CD4-positive, alpha-beta T cell treated with Interleukin-4 for 1 hour (primary cell): ENCODE measurements at regions not wholly inside any gene's neighbourhood (a gene's known extent, or its start where the extent isn't known, plus 50 kb on each side); places are given as distances from the start of the nearest gene placed in this dataset.
"Not testable (repeated sequence)": the region's sequence is repeated elsewhere in the genome, so short reads cannot be mapped to it uniquely, and the experiment has no call there.

Experiments used
- DNase-seq, 2 donors: peaks; one replicate each; pipeline ENCODE4 v3.0.0-alpha.2; 2020 to 2022

DNA sequence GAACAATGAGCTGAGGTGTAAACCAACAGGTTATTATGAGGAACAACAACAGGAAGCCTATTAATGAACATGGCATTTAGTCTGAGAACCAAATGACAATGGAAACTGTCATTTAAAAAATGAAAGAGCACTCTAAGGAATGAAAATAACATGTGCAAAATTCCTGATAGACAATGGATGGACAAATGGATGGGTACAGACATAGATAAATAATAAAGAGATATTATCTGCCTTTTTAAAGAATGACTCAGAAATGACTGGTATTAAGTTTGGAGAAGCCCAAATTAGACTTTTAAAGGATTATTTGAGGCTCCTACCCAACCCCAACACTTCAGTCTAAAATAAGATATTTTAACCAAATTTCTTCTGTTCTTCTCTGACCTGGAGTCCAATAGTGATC, 650.5 kb upstream of the ZNF385D start:
- DNase-seq, result no peak

DNA sequence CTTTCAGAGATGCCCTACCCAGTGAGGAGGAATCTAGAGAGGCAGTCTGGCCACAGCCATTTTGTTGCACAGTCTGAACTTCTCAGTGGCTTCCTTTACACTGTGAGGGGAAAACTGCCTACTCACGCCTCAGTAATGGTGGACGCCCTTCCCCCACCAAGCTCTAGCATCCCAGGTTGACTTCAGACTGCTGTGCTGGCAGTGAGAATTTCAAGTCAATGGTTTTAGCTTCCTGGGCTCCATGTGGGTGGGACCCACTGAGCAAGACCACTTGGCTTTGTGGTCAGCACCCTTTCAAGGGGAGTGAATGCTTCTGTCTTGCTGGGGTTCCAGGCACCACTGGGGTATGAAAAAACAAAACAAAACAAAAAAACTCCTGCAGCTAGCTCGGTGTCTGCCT, 663.2 kb upstream of the ZNF385D start:
- no peak for DNase-seq

DNA sequence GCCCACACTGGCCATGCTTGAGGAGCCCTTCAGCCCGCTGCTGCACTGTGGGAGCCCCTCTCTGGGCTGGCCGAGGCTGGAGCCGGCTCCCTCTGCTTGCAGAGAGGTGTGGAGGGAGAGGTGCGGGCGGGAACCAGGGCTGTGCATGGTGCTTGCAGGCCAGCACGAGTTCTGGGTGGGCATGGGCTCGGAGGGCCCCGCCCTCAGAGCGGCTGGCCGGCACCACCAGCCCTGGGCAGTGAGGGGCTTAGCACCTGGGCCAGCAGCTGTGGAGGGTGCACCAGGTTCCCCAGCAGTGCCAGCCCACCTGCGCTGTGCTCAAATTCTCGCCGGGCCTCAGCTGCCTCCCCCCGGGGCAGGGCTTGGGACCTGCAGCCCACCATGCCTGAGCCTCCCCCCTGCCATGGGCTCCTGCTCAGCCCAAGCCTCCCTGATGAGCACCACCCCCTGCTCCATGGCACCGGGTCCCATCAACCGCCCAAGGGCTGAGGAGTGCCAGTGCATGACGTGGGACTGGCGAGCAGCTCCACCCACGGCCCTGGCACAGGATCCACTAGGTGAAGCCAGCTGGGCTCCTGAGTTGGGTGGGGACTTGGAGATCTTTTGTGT, 665.9 kb upstream of the ZNF385D start:
- DNase-seq, result not testable (repeated sequence)

DNA sequence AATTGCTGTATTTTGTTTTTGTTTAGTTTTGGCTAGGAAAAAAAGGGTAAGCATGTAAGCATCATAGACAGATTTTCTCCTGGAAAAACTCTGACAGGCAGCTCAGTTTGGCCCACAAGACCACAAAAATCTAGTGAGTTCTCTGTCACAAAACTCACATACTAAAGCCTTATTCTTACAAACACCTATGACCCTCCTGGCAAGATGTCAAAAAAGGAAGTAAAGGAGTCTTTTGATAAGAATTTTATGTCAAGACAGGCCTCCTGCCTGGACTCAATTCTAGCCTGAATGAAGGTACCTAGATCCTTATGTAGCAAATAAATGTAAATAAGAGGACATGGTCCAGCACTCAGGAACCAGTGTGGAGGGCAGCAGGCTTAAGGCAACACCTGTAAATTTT, 668.3 kb upstream of the ZNF385D start:
- DNase-seq, result no peak

DNA sequence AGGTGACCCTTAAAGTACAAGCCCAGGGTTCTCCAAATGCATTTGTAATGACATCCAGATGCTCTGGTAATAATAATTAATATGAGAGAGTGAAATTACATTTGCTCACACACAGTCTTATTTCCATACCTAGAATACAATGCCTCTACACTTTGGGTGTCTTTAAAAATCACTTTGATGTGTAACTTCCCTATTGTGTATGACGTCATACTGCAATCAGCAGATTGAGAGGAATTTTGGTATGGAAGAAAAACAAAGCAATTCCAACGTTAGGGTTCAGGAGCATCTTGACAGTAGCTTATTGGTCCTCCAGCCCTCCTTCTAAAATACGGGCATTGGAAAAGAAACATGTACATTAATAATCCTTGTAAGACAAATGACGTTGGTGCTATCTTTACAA, 670.6 kb upstream of the ZNF385D start:
- DNase-seq, result no peak

DNA sequence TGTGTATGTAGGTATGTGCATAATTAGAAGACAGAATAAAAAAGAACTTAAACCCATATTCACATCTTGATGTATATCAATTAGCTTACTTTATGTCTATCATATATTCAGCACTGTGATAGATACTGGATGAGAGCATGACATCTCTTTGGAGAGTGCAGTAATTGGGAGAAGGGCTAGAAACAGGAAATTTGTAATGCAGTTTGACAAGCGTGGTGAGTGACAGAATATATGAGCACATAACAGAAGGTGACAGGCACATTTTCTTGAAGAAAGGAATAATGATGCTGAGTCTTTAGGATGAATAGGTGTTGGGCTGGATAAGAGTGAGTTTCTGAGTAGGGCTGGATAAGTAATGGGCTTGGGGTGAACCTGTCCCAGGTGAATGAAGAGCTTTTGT, 680.3 kb upstream of the ZNF385D start:
- DNase-seq, result no peak

DNA sequence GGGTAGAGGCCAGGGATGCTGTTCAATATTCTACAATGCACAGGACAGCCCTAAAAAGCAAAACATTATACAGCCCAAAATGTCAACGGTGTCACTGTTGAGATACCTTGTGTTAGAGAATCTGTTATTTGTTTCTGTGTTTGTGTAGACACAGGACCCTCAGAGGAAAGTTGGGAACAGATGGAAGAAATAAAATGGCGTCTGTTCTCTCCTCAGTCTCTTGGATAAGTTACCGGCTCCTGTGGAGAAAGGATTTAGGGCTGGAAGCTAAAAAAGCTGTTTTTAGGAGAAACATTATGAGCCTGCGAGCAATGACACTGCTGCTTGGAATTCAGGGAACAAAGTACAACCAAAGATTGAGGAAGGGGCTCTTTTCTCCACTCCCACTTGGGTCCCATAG, 688.6 kb upstream of the ZNF385D start:
- no peak for DNase-seq

DNA sequence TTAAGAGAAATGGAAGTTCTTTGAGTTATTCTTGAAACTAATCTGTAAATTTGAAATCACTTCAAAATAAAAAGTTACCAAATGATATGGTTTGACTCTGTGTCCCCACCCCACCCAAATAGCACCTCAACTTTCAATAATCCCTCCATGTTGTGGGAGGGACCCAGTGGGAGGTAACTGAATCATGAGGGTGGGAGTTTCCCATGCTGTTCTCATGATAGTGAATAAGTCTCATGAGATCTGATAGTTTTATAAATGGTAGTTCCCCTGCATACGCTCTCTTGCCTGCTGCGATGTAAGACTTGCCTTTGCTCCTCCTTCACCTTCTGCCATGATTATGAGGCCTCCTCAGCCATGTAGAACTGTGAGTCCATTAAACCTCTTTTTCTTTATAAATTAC, 690.7 kb upstream of the ZNF385D start:
- no peak for DNase-seq

DNA sequence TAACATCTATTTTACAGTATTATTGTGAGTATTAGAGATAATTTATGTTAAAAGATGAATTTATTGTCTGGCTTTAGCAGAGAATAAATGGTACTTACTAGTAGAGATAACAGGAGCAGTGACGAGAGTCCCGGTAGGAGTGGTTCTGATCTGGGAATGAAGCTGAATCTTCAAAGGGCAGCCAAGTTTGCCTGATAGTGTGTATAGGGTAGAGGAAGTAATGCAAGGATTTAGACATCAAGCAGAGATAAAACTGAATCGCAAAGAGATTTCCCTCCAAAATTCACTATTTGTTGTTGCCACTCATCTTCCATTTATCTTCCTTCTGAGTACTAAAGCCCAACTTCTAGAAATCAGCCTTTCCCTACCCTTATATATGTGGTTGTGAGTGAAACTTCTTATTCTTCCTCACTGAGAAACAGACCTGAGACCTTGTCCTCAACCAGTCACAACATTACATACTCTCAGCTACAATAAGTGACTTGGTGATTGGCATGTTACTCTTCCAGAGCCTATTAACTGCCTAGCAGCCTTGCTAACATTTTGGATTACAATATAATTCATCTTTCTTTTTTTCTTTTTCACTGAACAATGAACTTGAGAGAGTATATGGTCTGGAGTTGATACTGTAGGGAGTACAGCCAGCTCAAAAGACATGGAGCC, 692.7 kb upstream of the ZNF385D start:
- no peak for DNase-seq

DNA sequence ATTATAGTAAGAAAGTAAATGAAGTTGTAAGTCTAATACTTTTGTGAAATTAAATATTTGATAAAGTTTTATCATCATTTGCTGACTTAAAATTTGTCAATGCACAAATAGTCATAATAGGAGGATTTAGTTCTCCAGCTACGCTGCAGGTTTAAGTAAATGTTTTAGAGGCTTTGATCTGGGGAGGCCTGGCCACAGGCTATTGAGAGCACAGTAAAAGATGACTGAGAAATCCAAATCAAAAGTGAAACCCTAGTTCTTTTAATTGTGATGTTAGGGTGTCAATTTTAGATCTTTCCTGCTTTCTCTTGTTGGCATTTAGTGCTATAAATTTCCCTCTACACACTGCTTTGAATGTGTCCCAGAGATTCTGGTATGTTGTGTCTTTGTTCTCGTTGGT, 694.3 kb upstream of the ZNF385D start:
- DNase-seq, result not testable (repeated sequence)

DNA sequence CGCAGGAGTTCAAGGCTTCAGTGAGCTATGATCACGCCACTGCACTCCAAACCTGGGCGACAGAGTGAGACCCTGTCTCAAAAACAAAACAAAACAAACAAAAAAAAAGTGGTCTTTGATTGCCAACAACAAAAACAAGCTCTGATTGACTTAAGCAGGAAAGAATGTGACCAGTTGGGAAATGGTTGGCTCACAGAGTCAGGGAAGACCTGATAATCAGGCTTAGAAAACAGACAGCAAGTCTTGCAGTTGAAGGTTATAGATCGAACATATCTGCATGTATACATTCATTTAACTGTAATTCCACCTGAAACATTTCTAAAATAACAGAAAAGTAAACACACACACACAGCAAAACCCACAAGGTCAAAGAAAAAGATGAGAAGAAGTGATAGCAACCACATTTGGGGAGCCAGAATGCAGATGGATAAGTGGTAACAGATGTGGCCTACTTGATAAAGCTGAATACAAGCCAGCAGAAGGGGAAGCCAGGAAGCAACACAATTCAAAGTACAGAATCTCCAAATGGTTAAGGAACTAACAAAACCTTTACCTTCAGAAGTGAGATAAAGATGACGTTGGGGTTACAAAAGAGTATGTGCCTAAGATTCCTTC, 699.9 kb upstream of the ZNF385D start:
- no peak for DNase-seq

DNA sequence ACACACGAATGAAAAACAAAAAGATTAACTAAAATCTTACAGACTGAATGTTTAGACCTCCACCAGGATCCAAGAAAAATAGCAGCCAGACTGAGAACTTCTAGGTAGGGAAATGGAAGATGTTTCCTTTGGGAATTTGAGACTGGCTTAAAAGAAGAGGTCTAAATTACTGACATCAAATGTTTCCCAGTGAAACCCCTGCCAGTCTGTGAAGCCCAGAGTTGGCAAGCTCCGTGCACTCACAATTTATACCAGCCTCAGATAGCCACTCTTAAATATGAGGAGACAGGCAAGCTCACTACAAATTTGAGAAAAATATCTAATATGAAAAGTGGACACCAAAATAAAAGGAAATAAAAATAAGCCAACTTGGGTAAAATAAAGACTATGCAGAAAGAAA, 700.5 kb upstream of the ZNF385D start:
- no peak for DNase-seq

DNA sequence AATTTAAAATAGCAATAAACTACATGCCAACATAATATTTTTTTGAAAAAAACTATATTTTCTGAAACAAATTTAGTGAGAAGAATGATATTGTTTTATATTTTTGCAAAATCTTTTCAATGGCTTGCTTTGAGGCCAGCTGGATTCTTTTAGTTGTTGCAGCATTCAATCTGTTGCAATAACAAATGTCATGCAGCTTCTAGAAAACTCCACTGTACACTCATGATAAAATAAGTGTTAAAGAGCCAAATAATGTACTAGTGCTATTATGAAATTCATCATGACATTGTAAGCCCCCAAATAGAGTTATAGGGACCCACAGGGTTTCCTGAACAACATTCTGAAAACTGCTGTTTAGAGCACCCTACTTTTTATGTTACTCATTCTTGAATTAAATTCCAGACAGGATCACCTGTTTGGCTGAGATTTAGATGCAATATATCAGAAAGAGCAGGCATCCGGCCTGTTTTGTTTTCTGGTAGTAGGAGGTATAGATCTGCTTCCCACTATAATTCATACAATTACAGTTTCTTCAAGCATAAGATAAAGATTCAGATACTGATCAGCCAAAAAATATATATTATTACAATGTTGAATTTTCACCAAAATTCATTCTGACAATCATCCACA, 703.0 kb upstream of the ZNF385D start:
- DNase-seq, result no peak

DNA sequence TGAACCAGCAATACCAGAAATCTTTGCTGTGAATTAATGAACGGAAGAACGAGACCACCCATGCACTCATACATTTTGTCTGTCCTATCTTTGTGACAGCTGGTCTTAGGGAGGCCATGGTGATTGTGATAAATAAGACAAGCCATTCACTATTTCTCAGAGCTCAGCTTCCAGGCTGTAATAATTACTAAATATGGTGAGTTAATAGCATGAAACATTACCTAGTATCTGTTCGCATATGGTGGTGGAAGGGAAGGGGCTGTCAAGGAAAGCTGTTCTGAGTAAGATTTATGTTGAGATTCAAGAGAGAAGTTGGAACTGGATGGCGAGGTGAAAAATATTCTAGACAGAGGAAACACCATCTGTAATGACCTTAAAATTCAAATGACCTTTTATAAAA, 719.0 kb upstream of the ZNF385D start:
- DNase-seq, result no peak

DNA sequence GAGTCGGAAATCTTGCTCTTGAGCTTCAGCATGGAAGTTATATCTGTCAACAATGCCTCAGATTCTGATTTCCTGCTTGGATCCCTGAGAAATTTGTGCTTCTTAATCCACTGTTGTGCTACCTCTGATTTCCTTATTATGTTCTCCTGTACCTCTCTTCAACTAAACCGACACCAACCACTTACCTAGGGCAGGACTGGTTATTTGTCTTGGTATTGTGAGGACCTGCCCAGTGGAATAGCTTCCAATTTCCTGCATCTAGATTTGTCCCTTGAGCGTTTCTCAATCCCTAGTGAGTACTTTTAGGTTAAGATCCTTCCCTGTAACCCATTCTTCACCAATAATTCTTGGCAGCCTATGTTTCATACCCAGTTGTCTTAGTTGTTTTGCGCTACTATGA, 720.5 kb upstream of the ZNF385D start:
- DNase-seq, result no peak

DNA sequence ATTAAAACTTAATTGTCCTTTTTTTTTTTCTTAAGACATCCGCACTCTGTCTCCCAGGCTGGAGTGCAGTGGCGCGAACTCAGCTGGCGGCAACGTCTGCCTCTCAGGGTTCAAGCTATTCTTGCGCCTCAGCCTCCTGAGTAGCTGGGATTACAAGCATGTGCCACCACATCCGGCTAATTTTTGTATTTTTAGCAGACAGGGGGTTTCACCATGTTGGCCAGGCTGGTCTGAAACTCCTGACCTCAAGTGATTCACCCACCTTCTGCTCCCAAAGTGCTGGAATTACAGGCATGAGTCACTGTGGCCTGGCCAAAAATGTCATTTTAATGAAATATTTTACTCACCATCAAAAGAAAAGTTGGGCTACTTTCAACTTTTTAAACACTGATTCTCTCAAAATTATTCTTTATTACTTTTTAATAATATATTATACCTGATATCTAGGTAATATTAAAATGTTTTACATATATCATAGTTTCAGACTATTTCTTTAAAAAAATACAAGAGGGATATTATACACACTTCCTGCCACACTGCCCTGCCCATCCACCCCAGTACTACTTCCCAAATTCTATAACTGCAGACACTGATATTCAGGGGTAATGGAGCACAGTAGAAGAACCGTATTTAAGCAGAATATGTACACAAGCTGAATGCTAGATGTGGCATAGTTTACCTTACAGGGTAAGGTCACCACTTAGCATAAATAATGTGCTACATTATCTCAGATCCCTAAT, 723.9 kb upstream of the ZNF385D start:
- DNase-seq, result peak in 1 of 2 donors; percentile 11

DNA sequence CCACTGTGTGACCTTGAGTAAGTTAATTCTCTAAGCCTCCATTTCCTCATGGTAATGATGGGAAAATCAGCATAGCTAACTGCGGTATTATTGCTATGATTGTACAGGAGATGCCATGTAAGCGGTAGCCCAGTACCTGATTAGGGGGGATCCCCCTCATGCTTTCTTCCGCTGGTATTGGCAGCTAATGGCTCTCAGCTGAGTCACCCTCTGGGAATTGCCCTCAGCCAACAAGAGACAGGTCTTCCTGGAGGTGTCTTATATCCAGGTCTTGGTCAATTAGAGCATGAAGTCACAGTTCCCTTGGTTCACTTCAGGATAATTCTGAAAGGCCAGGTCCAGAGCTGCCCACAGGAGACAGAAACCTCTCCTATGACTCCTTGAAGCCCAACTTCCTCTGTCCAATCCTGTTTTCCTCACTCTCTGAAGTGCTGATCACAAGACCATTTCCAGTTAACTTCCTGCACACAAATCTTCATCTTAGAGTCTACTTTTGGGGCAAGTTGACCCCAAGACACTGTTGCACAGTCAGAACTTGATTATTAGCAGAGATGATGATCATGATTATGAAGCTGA, 724.7 kb upstream of the ZNF385D start:
- DNase-seq, result no peak

DNA sequence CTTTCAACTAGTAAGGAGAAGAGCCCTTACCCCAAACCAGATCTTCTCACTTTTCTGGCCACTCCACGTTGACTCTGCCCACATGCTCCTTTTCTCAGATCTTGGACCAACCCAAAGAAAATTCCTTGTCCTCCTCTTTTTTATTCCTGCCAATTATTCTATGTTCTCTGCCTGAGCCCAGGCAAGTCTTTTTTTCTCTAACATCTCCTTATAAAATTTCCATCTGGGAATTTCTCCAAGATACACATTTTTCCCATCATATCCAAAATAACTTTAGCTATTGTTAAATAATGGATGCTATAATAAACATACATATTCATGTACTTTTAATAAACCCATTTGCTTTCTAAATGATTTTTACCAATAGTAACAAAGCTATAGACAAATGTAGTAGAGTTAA, 726.0 kb upstream of the ZNF385D start:
- DNase-seq, result no peak

DNA sequence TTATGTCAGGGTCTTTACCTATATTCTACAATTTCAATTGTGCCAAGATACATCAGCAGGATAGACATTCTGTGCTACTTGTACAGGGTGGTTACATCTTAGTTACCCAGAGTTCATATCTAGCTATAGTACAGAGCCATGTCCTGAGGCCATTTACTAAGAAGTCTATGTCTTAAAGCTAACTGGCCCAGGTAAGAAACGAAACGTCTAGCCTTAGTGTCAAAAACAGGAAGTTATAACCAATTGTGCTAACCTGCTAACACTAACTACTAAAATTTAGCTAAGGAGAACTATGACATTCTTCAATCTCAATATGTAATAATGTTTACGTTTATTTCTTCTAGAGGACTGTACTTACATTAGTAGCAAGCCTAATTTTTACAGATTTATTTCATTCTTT, 717.2 kb upstream of the UBE2E2 start:
- no peak for DNase-seq

DNA sequence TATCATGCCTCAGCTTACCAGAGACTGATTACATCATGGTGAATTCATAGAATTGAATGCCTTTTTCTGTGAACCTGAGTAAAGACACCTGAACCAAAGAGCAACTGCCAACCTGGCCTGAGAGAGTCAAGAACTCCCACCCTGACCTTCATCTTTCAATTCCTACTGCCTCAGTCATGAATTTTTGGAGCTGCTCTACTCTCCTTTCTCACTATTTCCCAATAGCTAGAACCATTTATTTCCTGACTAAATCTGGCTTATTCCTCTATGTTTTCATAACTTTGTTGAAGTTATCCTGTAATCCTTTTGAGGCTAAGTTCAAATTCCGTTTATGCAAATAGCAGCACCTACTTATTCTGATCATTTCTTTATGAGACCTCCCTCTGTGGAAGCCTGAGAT, 712.4 kb upstream of the UBE2E2 start:
- DNase-seq, result no peak

DNA sequence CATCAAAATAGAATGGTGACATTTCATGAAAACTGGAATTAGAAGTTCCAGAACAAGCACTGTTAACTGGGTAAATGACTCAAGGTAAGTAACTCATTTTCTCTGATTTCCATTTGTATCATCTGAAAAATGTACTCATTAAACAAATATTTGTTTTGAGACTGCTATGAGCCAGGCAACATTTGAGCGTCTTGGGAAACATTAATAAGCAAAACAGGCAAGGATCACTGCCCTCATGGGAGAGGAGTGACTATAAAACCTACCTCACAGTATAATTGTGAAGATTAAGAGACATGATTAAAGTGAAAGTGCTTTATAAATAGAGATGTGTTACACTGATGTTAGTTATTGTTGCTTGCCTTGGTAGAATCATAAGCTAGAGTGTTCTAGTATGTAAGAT, 711.8 kb upstream of the UBE2E2 start:
- DNase-seq, result no peak

DNA sequence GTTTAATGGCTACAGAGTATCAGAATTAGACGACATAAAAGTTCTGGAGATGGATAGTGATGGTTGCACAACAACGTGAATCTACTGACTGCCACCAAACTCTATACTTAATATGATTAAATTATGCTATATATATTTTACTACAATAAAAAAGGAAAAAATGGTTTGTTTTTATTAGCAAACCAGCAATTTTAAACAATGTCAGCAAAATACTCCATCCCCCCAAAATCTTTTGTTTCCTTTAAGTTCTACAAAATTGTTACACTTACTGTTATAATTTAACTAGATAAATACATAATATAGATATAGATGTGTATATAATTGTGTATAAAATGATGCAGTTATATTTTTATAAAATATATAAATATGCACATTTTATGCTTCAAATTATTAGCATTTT, 710.8 kb upstream of the UBE2E2 start:
- DNase-seq, result no peak

DNA sequence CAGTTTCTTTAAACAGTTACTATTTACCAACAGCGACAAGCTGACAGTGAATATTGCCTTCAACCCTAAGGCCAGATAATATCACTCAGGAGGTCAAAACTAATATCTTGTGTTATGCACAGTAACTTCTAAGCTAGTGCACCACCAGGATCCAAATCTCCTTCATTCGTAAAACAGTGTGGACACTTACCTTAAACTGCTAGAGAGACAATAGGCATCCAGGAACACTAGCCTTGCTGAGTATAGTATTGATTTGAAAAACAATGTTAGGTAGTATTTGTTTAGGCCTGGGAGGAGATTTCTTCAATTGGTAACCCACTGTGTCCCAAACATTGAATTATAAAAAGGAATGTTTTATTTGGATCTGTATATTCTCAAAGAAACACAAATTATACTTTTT, 707.9 kb upstream of the UBE2E2 start:
- DNase-seq, result no peak
